ENCODE measurements at regions not wholly inside any gene's neighbourhood (a gene's known extent, or its start where the extent isn't known, plus 50 kb on each side); places are given as distances from the start of the nearest gene placed in this dataset.

GRCh38 chr13:33761740-33762139 lies 56.2 kb upstream of the RFC3 start:
- DNase-seq: no peak

- no peak for DNase-seq
These were observed 54.9 kb upstream of the RFC3 start for GRCh38 chr13:33763021-33763420.

DNA sequence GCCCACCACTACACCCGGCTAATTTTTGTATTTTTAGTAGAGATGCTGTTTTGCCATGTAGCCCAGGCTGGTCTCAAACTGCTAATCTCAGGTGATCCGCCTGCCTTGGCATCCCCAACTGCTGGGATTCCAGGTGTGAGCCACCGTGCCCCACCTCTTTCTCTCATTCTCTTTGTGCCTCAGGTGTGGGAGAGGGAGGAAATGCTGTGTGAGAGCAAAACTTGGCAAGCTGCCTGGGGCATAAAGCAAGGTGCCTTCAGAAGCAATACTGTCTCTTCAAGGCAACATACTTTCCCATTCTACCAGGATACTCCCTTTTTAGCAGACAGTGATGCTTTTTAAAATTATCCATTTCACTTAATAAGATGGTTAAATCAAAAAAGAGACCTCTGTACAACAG lies 53.2 kb upstream of the RFC3 start:
- DNase-seq: no peak

- no peak for DNase-seq
These were observed 51.4 kb upstream of the RFC3 start for GRCh38 chr13:33766329-33767123.

DNA sequence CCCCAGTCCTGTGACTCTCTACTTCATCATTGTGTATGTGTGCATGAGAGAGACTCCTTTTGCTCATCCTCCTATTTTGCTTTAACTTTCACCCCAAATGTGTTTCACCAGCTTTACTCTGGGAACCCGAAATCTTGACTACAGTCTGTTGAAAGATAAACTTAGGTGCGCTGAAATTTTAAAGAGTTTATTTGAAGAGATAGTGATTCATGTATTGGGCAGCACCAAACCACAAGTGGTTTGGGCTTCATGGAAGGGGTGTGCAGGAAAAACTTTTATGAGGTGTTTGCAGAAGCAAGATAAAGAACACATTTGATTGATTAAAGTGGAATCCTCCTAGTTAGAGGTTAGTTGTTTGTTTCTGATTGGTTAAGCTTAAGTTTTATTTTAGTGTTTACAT lies 50.8 kb upstream of the RFC3 start:
- DNase-seq: no peak

Data from fibroblast of skin of abdomen (primary cell).